Lower lobe of right lung (tissue), 2 donors: ENCODE measurements at regions not wholly inside any gene's neighbourhood (a gene's known extent, or its start where the extent isn't known, plus 50 kb on each side); places are given as distances from the start of the nearest gene placed in this dataset.

Experiments
- ATAC-seq, 2 donors: fragments of 200-7000 bp; cut with Tn5 transposase; one replicate each; pipeline ENCODE4 v1.9.1; 2020 to 2022; ENCODE audit warnings: mild to moderate bottlenecking in 2 of 2, moderate library complexity in 2 of 2
- DNase-seq: peaks from one replicate; pipeline ENCODE4 v3.0.0-alpha.2; 2020
- H3K27ac ChIP-seq: fragments of 200-600 bp; one replicate; pipeline ENCODE4 v1.8.0; 2022
- H3K27me3 ChIP-seq: fragments of 200-600 bp; one replicate; pipeline ENCODE4 v1.8.0; 2022; ENCODE audit warnings: low read depth
- H3K36me3 ChIP-seq: fragments of 200-600 bp; one replicate; pipeline ENCODE4 v1.8.0; 2022; ENCODE audit warnings: mild to moderate bottlenecking
- H3K4me1 ChIP-seq: fragments of 200-600 bp; one replicate; pipeline ENCODE4 v1.8.0; 2022
- H3K4me3 ChIP-seq: fragments of 200-600 bp; one replicate; pipeline ENCODE4 v1.8.0; 2022; ENCODE audit warnings: mild to moderate bottlenecking
- H3K9me3 ChIP-seq: fragments of 200-600 bp; one replicate; pipeline ENCODE4 v1.8.0; 2022
- intact Hi-C: fragments of 100-400 bp; cut with DNase I; formaldehyde crosslinking; loops from one replicate; pipeline ENCODE4 v1.11.0; 2022
- TF ChIP-seq, protein P1 (sequence below): fragments of 200-600 bp; IDR thresholded peaks from one replicate; pipeline ENCODE4 v1.8.0; 2022; ENCODE audit warnings: antibody characterized with exemption, mild to moderate bottlenecking
- donor health status: DM: no; HTN: yes; CAD: no; lungs with severe emphysema.

DNA sequence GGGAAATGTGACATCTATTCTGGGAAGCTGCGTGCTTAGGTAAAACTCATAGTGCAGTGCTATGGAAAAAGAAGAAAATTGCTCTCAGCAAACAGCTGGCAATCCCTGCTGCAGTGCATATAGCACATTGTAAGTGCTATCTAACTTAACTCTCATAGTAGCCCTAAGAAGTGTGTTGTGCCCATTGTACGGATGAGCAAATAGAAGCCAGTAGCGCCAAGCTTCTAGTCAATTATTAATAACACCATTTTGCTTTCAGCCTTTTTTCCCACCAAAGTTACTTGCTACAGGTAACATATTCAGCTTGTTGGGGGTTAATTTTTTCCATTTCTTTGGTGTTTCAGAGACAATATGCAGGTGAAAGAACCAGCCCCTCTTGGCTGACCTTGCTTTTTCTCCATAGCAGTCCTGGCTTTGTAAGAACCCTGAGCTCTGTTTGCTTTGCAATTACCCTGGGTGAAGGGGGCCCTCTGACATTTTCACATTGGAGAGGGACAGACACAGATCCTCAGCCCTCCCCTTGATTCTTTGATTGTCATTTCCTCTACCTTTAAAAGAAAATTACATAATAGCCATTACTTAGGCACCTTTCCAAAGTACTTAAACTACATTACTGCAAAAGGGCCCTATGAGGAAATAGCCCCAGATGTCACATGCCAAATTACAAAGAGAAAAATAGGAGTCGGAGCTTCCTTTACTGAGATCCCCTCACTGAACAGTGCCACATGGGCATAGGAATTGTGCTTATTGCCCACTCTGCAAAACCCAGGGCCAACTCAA lies 576.2 kb upstream of the TBX3 start:
- ATAC-seq (peak; percentile 73 to 77), DNase-seq (no peak)
- H3K4me1 ChIP-seq, result no peaks in the 10 kb centered on the region
- no peaks in the 10 kb centered on the region for H3K9me3 ChIP-seq
- H3K27ac ChIP-seq, result no peak overlapping the region
- no peaks in the 10 kb centered on the region for H3K36me3 ChIP-seq
- TF ChIP-seq, protein P1, sequence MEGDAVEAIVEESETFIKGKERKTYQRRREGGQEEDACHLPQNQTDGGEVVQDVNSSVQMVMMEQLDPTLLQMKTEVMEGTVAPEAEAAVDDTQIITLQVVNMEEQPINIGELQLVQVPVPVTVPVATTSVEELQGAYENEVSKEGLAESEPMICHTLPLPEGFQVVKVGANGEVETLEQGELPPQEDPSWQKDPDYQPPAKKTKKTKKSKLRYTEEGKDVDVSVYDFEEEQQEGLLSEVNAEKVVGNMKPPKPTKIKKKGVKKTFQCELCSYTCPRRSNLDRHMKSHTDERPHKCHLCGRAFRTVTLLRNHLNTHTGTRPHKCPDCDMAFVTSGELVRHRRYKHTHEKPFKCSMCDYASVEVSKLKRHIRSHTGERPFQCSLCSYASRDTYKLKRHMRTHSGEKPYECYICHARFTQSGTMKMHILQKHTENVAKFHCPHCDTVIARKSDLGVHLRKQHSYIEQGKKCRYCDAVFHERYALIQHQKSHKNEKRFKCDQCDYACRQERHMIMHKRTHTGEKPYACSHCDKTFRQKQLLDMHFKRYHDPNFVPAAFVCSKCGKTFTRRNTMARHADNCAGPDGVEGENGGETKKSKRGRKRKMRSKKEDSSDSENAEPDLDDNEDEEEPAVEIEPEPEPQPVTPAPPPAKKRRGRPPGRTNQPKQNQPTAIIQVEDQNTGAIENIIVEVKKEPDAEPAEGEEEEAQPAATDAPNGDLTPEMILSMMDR, result no peak
- intact Hi-C loops, result no loop called here
- no peak overlapping the region for H3K4me3 ChIP-seq
- H3K27me3 ChIP-seq, result no peaks in the 10 kb centered on the region

DNA sequence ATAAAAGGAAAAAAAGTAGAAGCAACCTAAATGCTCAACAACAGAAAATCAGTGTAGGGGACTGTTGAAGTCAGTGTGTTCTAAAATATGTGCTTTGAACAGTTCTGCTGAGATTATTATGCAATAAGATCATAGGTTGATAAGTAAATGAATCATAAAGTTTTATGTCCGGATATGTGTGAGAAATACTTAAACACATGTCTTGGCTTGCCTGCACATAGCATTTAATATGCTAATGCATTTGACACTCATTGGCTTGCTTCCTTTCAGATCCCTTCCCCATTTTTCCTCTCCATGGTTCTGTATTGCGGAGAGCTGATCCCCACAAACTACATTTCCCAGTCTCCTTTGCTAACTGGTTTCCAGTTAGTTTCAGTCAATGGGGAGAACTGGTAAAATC lies 573.8 kb upstream of the TBX3 start:
- no peaks in the 10 kb centered on the region for H3K27me3 ChIP-seq
- no peak overlapping the region for H3K4me3 ChIP-seq
- no peak for ATAC-seq
- H3K9me3 ChIP-seq, result no peaks in the 10 kb centered on the region
- H3K4me1 ChIP-seq, result no peaks in the 10 kb centered on the region
- H3K27ac ChIP-seq, result no peak overlapping the region
- H3K36me3 ChIP-seq, result no peaks in the 10 kb centered on the region
- intact Hi-C loops, result no loop called here
- TF ChIP-seq, protein P1, result no peak
- DNase-seq, result no peak

DNA sequence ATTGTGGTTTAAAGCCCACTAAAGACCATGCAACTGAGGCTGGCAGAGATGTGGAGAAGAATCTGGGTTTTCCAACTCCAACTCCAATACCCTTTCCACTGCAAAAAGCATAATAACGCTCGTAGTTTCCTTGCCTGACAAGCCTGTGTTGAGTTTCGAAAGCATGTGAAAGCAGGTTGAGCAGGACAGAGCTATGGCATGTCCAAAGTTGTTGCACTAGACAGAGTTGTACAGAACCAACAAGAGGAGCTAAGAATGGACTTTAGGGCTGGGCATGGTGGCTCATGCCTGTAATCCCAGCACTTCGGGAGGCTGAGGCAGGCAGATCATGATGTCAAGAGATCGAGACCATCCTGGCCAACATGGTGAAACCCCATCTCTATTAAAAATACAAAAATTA lies 572.0 kb upstream of the TBX3 start:
- Histone ChIP-seq H3K27ac (no peak overlapping the region), H3K9me3 (no peaks in the 10 kb centered on the region), H3K4me3 (no peak overlapping the region), H3K27me3 (no peaks in the 10 kb centered on the region), H3K4me1 (no peaks in the 10 kb centered on the region), H3K36me3 (no peaks in the 10 kb centered on the region)
- intact Hi-C loops, result no loop called here
- no peak for ATAC-seq
- TF ChIP-seq, protein P1, result no peak
- no peak for DNase-seq

DNA sequence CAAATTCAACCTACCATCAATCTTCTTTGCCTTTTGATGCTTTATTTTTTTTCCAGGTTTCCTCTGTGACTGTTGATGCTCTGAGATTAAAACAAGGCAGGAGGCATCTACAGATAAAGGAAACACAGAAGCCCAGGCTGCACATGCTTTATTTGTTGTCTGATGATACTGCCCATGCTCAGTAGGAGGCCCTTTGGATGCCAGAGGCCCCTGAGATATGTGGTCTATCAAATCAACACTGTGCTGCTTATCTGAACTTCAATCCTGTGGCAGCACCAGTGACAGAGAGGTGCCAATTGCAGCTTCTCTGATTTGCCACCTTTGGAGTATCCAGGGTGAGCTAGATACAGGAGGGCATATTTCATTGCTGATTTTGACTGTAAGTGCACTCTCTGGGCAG lies 571.3 kb upstream of the TBX3 start:
- Histone ChIP-seq H3K9me3 (no peaks in the 10 kb centered on the region), H3K36me3 (no peaks in the 10 kb centered on the region), H3K4me1 (no peaks in the 10 kb centered on the region), H3K27me3 (peaks cover 3% of the 10 kb centered on the region), H3K27ac (no peak overlapping the region), H3K4me3 (no peak overlapping the region)
- ATAC-seq (no peak), DNase-seq (no peak)
- TF ChIP-seq, protein P1, result no peak
- intact Hi-C loops, result no loop called here

DNA sequence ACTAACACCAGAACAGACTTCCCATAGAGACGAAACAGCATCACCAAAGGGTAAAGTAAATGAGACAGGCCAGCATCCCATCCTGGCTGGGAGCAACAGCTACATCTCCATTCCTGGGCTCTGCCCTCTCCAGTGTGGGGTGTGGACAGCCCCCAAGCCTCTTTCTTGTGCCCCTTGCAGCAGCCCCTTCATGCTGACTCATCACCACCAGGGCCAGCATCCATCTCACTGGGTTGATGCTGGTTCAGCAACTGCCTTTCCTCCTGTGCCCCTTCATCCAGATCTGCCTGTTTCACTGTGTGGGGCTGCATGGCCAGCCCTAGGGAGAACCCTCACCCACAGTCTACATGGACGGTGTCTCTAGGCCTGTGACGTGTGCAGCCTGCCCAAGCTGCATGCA lies 569.1 kb upstream of the TBX3 start:
- H3K4me3 ChIP-seq, result no peak overlapping the region
- TF ChIP-seq, protein P1, result no peak

More for the DNA sequence above, 569.1 kb upstream of the TBX3 start:
- no peak for ATAC-seq
- Histone ChIP-seq H3K4me1 (no peaks in the 10 kb centered on the region), H3K36me3 (no peaks in the 10 kb centered on the region), H3K27ac (no peak overlapping the region), H3K9me3 (no peaks in the 10 kb centered on the region), H3K27me3 (peaks cover 4% of the 10 kb centered on the region)
- intact Hi-C loops, result no loop called here
- no peak for DNase-seq
